WERI-Rb-1 (cell line): ENCODE measurements at regions not wholly inside any gene's neighbourhood (a gene's known extent, or its start where the extent isn't known, plus 50 kb on each side); places are given as distances from the start of the nearest gene placed in this dataset.

ENCODE experiments used
- DNase-seq: peaks from one replicate; pipeline ENCODE4 v3.0.0-alpha.2; 2020
- H3K27ac ChIP-seq: fragments of 250-450 bp; sonication (Bioruptor Pico); 2 replicates; pipeline ENCODE4 v1.5.1; 2020; ENCODE audit warnings: mild to moderate bottlenecking, moderate library complexity
- H3K27me3 ChIP-seq: fragments of 250-450 bp; sonication (Bioruptor Pico); 2 replicates; pipeline ENCODE4 v1.5.1; 2021; ENCODE audit warnings: mild to moderate bottlenecking, low read depth, moderate library complexity; ENCODE audit not compliant: insufficient read depth, severe bottlenecking
- H3K36me3 ChIP-seq: fragments of 250-450 bp; sonication (Bioruptor Pico); 2 replicates; pipeline ENCODE4 v1.5.1; 2020; ENCODE audit warnings: mild to moderate bottlenecking, moderate library complexity
- H3K4me3 ChIP-seq: 2 replicates; pipeline ENCODE4 v1.5.1; 2011; ENCODE audit warnings: low read depth, mild to moderate bottlenecking, control low read depth, low read length
- H3K9me3 ChIP-seq: fragments of 250-450 bp; sonication (Bioruptor Pico); 2 replicates; pipeline ENCODE4 v1.5.1; 2021; ENCODE audit warnings: mild to moderate bottlenecking, moderate library complexity; ENCODE audit not compliant: severe bottlenecking
- CTCF ChIP-seq: IDR thresholded peaks from 2 replicates; pipeline ENCODE4 v1.5.1; 2011; ENCODE audit warnings: low read depth, mild to moderate bottlenecking, control low read depth, inconsistent platforms, low read length

GRCh38 chr5:60395712-60396329 is 304.1 kb downstream of the DEPDC1B start:
- 0 out of 2 replicates have a peak, but pooled peaks have one; percentile 22 for TF ChIP-seq CTCF
- no peak overlapping the region for H3K27ac ChIP-seq
- no peak for DNase-seq
- H3K9me3 ChIP-seq: no peaks in the 10 kb centered on the region
- H3K4me3 ChIP-seq: no peak overlapping the region
- no peaks in the 10 kb centered on the region for H3K36me3 ChIP-seq
- H3K27me3 ChIP-seq: no peaks in the 10 kb centered on the region

- Histone ChIP-seq H3K36me3 (no peaks in the 10 kb centered on the region), H3K27ac (no peak overlapping the region), H3K9me3 (no peaks in the 10 kb centered on the region), H3K4me3 (no peak overlapping the region), H3K27me3 (no peaks in the 10 kb centered on the region)
- TF ChIP-seq CTCF: no peak
- no peak for DNase-seq
Observed at GRCh38 chr5:60387051-60387440, 312.9 kb downstream of the DEPDC1B start.

- H3K27me3 ChIP-seq: no peaks in the 10 kb centered on the region
- no peak overlapping the region for H3K4me3 ChIP-seq
- no peak for DNase-seq
- no peaks in the 10 kb centered on the region for H3K36me3 ChIP-seq
- no peaks in the 10 kb centered on the region for H3K9me3 ChIP-seq
- TF ChIP-seq CTCF: no peak
- H3K27ac ChIP-seq: no peak overlapping the region
Observed at GRCh38 chr5:60386436-60387050, 313.4 kb downstream of the DEPDC1B start.

GRCh38 chr5:60382716-60383115 is 317.2 kb downstream of the DEPDC1B start:
- no peaks in the 10 kb centered on the region for H3K27me3 ChIP-seq
- TF ChIP-seq CTCF: peak; percentile 27; the same call in 1 of the 2 replicates
- no peak overlapping the region for H3K4me3 ChIP-seq
- no peak overlapping the region for H3K27ac ChIP-seq
- H3K9me3 ChIP-seq: no peaks in the 10 kb centered on the region
- peak; percentile 20 for DNase-seq
- no peaks in the 10 kb centered on the region for H3K36me3 ChIP-seq

- no peaks in the 10 kb centered on the region for H3K9me3 ChIP-seq
- no peaks in the 10 kb centered on the region for H3K36me3 ChIP-seq
- no peak for DNase-seq
- no peak overlapping the region for H3K27ac ChIP-seq
- no peak for TF ChIP-seq CTCF
- no peaks in the 10 kb centered on the region for H3K27me3 ChIP-seq
- H3K4me3 ChIP-seq: no peak overlapping the region
Observed at GRCh38 chr5:60379907-60380306, 320.1 kb downstream of the DEPDC1B start.

- Histone ChIP-seq H3K36me3 (no peaks in the 10 kb centered on the region), H3K27me3 (no peaks in the 10 kb centered on the region)
- DNase-seq: no peak
Observed at GRCh38 chr5:60377826-60378225, 322.1 kb downstream of the DEPDC1B start.

More at GRCh38 chr5:60377826-60378225, 322.1 kb downstream of the DEPDC1B start:
- TF ChIP-seq CTCF: no peak
- Histone ChIP-seq H3K9me3 (no peaks in the 10 kb centered on the region), H3K4me3 (no peak overlapping the region), H3K27ac (no peak overlapping the region)
